Gastroesophageal sphincter (tissue), 3 donors: ENCODE measurements at regions not wholly inside any gene's neighbourhood (a gene's known extent, or its start where the extent isn't known, plus 50 kb on each side); places are given as distances from the start of the nearest gene placed in this dataset.

Source experiments
- EP300 ChIP-seq: sonication (generic); formaldehyde crosslinking; IDR thresholded peaks from one replicate; pipeline ENCODE4 v1.6.1; 2017; ENCODE audit warnings: antibody characterized with exemption, mild to moderate bottlenecking
- POLR2A ChIP-seq, 2 donors: fragments of 450-650 bp; IDR thresholded peaks; one replicate each; pipeline ENCODE4 v1.6.1; 2017; ENCODE audit warnings: antibody characterized with exemption in 2 of 2, mild to moderate bottlenecking in 2 of 2, moderate library complexity in 1 of 2
- POLR2AphosphoS5 ChIP-seq: sonication (generic); formaldehyde crosslinking; IDR thresholded peaks from one replicate; pipeline ENCODE4 v1.6.1; 2017; ENCODE audit warnings: antibody characterized with exemption
- TF ChIP-seq, protein P1 (sequence below), 4 experiments: fragments of 200-600 bp in 2 of 4; fragments of 450-650 bp in 2 of 4; sonication (generic) in 1 of 4; IDR thresholded peaks; one replicate each; pipeline ENCODE4 v1.5.1; 2017 to 2019; ENCODE audit warnings: antibody characterized with exemption in 4 of 4, mild to moderate bottlenecking in 2 of 4, moderate library complexity in 2 of 4

DNA sequence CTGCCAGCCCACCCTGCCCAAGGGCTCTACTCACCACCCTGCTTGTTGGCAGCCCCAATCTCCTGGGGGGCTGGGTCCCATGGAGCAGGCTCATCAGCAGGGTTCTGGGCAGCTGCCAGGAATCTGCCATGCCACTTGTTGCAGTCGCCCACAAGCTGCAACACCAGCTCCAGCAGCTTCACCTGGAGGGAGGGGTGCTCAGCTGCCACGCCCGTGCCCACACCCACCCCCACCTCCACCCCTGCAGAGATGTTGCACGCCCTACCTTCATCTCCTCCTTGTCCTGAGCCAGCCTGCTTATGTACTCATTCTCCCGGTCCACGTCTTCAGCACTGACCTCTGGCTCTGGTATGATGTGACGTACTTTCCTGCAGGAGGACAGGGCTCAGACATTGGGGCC, 77.9 kb upstream of the C2CD4B start:
- TF ChIP-seq, protein P1, sequence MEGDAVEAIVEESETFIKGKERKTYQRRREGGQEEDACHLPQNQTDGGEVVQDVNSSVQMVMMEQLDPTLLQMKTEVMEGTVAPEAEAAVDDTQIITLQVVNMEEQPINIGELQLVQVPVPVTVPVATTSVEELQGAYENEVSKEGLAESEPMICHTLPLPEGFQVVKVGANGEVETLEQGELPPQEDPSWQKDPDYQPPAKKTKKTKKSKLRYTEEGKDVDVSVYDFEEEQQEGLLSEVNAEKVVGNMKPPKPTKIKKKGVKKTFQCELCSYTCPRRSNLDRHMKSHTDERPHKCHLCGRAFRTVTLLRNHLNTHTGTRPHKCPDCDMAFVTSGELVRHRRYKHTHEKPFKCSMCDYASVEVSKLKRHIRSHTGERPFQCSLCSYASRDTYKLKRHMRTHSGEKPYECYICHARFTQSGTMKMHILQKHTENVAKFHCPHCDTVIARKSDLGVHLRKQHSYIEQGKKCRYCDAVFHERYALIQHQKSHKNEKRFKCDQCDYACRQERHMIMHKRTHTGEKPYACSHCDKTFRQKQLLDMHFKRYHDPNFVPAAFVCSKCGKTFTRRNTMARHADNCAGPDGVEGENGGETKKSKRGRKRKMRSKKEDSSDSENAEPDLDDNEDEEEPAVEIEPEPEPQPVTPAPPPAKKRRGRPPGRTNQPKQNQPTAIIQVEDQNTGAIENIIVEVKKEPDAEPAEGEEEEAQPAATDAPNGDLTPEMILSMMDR (IDR thresholded peaks at IDR 0.05), result no peak
- TF ChIP-seq POLR2AphosphoS5 (no peak), POLR2A (IDR thresholded peaks at IDR 0.05) (no peak), EP300 (no peak)
